ENCODE measurements at regions not wholly inside any gene's neighbourhood (a gene's known extent, or its start where the extent isn't known, plus 50 kb on each side); places are given as distances from the start of the nearest gene placed in this dataset.
A peak's percentile ranks its signal among the peaks of the same experiment; 100 is the strongest.
"Not testable (repeated sequence)": the region's sequence is repeated elsewhere in the genome, so short reads cannot be mapped to it uniquely, and the experiment has no call there.

- no peak for DNase-seq (ENCODE audit: low read depth, low spot score)
- H3K27ac ChIP-seq: no peak overlapping the region
Observed at GRCh38 chr4:120227554-120227953, 160.9 kb upstream of the MAD2L1 start.

GRCh38 chr4:120225527-120225926 lies 158.9 kb upstream of the MAD2L1 start:
- no peak overlapping the region for H3K27ac ChIP-seq
- no peak for DNase-seq (ENCODE audit: low read depth, low spot score)

DNA sequence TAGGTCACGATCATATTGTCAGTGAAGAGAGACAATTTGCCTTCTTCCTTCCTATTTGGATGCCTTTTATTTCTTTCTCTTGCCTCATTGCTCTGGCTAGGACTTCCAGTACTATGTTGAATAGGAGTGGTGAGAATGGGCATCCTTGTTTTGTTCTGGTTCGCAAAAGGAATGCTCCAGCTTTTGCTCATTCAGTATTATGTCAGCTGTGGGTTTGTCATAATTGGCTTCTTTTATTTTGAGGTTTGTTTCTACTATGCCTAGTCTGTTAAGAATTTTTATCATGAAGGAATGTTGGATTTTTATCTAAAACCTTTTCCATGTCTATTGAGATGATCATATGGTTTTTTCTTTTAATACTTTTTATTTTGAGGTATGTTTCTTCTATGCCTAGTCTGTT lies 152.3 kb upstream of the MAD2L1 start:
- no peak overlapping the region for H3K27ac ChIP-seq
- no peak for DNase-seq (ENCODE audit: low read depth, low spot score)

DNA sequence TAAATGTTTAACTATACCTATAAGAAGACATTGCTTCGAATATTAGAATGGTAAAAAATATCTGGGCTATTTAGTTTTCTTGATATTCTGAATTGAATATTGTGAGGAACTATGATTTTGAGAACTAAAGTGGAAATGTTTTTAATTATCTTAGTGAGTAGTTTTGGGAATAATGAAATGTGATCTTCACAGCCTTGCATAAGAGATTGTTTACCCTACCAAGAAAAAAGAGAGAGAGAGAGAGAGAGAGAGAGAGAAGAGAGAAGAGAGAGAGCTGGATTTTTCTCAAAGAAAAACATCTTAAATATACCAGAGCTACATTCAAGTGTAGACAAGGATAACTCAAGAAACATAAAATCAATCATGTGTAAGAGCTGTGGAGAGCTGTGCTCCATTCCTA lies 148.7 kb upstream of the MAD2L1 start:
- no peak for DNase-seq (ENCODE audit: low read depth, low spot score)
- H3K27ac ChIP-seq: no peak overlapping the region

GRCh38 chr4:120211408-120212015 lies 144.9 kb upstream of the MAD2L1 start:
- no peak overlapping the region for H3K27ac ChIP-seq
- DNase-seq (ENCODE audit: low read depth, low spot score): no peak

- H3K27ac ChIP-seq: no peak overlapping the region
- DNase-seq (ENCODE audit: low read depth, low spot score): no peak
Observed at GRCh38 chr4:120209706-120210105, 143.1 kb upstream of the MAD2L1 start.

DNA sequence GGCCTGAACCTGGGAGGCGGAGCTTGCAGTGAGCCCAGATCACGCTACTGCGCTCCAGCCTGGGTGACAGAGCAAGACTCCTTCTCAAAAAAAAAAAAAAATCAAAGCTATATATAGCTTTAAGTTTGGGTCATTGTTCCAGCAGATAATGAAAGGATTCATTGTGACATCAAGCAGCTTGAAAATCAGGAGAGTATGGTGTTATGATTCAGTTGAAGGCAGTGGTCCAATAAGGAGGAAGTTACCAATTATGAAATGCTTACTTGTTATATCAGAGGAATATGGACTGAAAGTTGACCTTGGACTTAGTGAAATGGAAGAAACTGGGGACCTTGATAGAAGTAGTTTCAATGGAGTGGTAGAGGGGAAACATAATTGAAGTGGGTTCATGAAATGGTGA lies 140.4 kb upstream of the MAD2L1 start:
- no peak for DNase-seq (ENCODE audit: low read depth, low spot score)
- no peak overlapping the region for H3K27ac ChIP-seq

DNA sequence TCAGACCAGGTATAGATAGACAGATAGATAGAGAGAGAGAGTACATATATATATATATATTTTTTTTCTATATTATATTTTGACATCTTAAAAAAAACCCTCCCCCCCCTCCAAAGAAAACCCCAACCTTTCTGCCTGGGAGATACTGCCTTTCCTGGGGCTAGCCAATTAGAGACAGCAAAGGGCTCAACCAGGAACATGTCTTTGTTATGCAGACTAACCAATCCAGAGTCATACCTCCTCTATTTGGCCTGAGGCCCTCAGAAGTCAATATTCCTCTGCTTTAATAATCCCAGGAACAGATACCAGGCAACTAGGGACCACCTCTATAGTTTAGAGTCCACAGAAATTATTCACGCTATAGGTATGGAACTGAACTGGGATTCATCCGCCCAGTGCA lies 135.6 kb upstream of the MAD2L1 start:
- no peak for DNase-seq (ENCODE audit: low read depth, low spot score)
- no peak overlapping the region for H3K27ac ChIP-seq

GRCh38 chr4:120200573-120201110 lies 134.0 kb upstream of the MAD2L1 start:
- DNase-seq (ENCODE audit: low read depth, low spot score); H3K27ac ChIP-seq: not testable (repeated sequence)

DNA sequence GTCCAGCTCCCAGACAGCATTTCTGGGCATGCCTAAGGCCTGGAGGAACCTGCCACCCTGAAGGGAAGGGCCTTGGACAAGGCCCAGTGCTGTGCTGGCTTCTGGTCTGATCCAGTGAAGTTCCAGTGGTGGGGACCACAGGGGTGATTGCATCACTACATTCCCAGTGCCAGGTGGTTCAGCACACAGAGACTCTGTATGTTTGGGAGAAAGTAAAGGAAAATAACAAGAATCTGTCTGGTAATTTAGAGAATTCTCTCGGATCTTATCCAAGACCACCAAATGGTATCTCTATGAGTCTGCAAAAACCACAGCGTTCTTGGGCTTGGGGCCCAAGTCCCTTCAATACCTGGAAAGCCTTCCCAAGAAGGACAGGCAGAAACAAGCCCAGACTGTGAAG lies 131.8 kb upstream of the MAD2L1 start:
- no peak overlapping the region for H3K27ac ChIP-seq
- DNase-seq (ENCODE audit: low read depth, low spot score): peak; percentile 20

DNA sequence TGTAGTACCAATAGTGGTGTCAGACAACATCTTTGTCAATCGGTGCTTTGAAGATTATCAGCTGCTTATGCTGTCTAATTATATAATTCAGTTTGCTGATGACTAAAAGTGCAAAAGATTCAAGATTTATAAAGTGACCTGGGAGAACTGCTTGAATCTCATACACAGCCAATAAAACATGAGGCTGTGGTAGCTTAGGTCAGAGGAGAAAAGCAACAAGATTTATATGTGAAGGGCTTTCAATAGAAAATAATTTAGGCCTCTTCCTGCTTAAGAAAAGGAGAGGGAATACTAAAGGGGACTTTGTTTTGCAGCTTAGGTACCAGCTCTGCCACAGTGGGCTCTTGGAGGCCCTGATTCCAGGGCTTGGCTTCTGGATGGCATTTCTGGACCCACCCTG lies 111.0 kb upstream of the MAD2L1 start:
- no peak overlapping the region for H3K27ac ChIP-seq
- no peak for DNase-seq (ENCODE audit: low read depth, low spot score)

- DNase-seq (ENCODE audit: low read depth, low spot score): no peak
- no peak overlapping the region for H3K27ac ChIP-seq
Observed at GRCh38 chr4:120175272-120175671, 108.6 kb upstream of the MAD2L1 start.

- DNase-seq (ENCODE audit: low read depth, low spot score): no peak
- H3K27ac ChIP-seq: no peak overlapping the region
Observed at GRCh38 chr4:120163895-120164294, 97.2 kb upstream of the MAD2L1 start.

- no peak overlapping the region for H3K27ac ChIP-seq
- no peak for DNase-seq (ENCODE audit: low read depth, low spot score)
Observed at GRCh38 chr4:120158841-120159463, 92.3 kb upstream of the MAD2L1 start.

DNA sequence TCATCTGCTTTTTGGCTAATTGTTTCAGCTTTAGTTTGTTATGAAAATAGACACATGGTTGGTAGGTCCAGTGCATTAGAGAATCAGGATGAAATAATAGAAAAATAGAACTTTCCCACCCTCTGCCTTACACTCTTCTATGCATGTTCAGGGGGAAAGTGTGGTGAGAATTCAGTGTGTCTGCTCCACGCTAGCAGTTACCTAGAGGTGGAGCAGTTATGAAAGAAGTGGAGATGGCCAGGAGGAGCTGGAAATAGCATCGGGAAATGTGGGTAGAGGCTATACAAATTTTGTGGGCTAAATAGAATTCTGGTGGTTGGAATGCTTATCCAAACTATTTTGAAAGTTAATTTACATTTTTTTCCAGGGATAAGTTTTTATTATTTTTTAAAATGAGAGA lies 91.4 kb upstream of the MAD2L1 start:
- no peak overlapping the region for H3K27ac ChIP-seq
- DNase-seq (ENCODE audit: low read depth, low spot score): no peak

DNA sequence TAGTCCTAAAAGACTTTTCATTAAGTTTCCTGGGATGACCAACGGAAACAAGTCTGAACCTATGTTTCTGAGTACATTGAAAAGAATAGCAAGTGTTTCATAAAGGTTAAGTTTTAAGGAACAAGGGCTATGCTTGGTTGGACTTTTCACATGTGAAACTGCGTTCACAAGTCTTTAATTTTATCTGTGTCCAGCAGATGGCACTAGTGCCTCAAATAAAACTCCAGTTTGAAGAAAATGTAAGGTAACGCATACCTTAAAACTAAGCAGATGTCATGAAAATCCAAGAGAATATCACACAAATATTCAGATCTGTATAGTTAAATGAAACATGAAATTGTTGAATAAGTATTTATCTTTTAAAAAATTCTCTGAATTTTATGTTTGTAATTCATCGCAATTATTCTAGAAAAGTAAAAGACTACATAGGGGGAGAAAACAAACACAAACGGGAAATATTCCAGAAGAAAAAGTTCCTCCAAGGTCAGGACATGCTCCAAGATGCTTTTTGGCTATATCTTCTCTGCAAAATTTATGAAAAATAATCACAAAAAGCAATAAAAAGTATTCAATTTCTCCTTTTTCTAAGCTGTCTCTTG lies 89.6 kb upstream of the MAD2L1 start:
- peak; percentile 34 for DNase-seq (ENCODE audit: low read depth, low spot score)

GRCh38 chr4:120155287-120155686 lies 88.6 kb upstream of the MAD2L1 start:
- H3K27ac ChIP-seq: no peak overlapping the region
- no peak for DNase-seq (ENCODE audit: low read depth, low spot score)

More for the DNA sequence above, 89.6 kb upstream of the MAD2L1 start:
- no peak overlapping the region for H3K27ac ChIP-seq

- no peak for DNase-seq (ENCODE audit: low read depth, low spot score)
- H3K27ac ChIP-seq: no peak overlapping the region
Observed at GRCh38 chr4:120144634-120145033, 78.0 kb upstream of the MAD2L1 start.

GRCh38 chr4:120144041-120144440 lies 77.4 kb upstream of the MAD2L1 start:
- no peak overlapping the region for H3K27ac ChIP-seq

GRCh38 chr4:120139392-120139791 lies 72.7 kb upstream of the MAD2L1 start:
- peak; percentile 18 for DNase-seq (ENCODE audit: low read depth, low spot score)
- H3K27ac ChIP-seq: no peak overlapping the region

More at GRCh38 chr4:120144041-120144440, 77.4 kb upstream of the MAD2L1 start:
- no peak for DNase-seq (ENCODE audit: low read depth, low spot score)

DNA sequence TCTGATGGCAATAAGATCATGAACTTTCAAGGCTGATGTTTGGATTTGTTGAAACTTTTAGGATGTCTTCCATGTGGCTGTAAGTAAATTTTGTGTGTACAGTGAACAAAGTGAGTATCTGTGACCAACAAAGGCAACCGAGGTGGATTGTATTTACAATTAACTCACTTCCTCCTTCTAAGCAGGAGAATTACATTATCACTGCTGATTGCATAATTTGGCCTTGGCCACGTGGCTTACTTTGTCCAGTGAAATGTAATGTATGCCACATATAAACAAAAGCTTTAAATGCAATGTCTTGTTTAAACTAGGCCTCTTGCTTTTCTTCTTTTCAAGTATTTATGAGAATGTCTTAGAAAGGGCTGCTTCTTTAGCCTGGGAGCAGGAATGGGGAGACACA lies 66.3 kb upstream of the MAD2L1 start:
- DNase-seq (ENCODE audit: low read depth, low spot score): no peak
- H3K27ac ChIP-seq: no peak overlapping the region

DNA sequence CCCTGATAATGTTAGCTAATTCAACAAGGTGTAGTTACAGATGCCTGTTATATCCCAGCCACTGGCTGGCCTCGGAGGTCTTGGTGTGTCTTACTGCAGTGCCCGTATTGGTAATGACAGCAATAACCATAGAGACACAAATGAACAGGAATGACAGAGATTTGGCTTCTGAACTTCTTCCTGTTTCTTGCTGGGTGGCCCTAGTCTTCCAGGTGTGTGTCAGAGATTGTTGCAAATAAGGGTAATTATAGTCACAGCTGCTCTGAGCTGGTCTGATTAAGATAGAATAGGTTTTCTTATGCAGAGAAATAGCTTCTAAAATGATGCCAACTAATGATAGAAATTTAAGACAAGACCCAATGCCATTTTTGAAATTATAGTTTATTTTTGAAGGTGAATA lies 64.1 kb upstream of the MAD2L1 start:
- no peak for DNase-seq (ENCODE audit: low read depth, low spot score)
- H3K27ac ChIP-seq: no peak overlapping the region

Data from epithelial cell of prostate (primary cell).